ENCODE measurements at regions not wholly inside any gene's neighbourhood (a gene's known extent, or its start where the extent isn't known, plus 50 kb on each side); places are given as distances from the start of the nearest gene placed in this dataset.

- peaks cover 4% of the 10 kb centered on the region for H3K36me3 Mint-ChIP-seq (ENCODE audit: low read depth, unreplicated experiment)
- H3K27ac Mint-ChIP-seq (ENCODE audit: unreplicated experiment): no peak overlapping the region
- no peak for DNase-seq (ENCODE audit: low spot score)
- TF ChIP-seq CTCF (IDR thresholded peaks at IDR 0.05; ENCODE audit: unreplicated experiment): no peak
- no peak overlapping the region for H3K4me3 Mint-ChIP-seq (ENCODE audit: unreplicated experiment)
- peaks cover 14% of the 10 kb centered on the region for H3K27me3 Mint-ChIP-seq (ENCODE audit: unreplicated experiment)
- peaks cover 6% of the 10 kb centered on the region for H3K4me1 Mint-ChIP-seq (ENCODE audit: unreplicated experiment)
- no peaks in the 10 kb centered on the region for H3K9me3 Mint-ChIP-seq (ENCODE audit: unreplicated experiment)
Observed at GRCh38 chr2:239734436-239735005, 290.6 kb downstream of the NDUFA10 start.

- peaks cover 6% of the 10 kb centered on the region for H3K4me1 Mint-ChIP-seq (ENCODE audit: unreplicated experiment)
- H3K4me3 Mint-ChIP-seq (ENCODE audit: unreplicated experiment): no peak overlapping the region
Observed at GRCh38 chr2:239732666-239733010, 292.5 kb downstream of the NDUFA10 start.

DNA sequence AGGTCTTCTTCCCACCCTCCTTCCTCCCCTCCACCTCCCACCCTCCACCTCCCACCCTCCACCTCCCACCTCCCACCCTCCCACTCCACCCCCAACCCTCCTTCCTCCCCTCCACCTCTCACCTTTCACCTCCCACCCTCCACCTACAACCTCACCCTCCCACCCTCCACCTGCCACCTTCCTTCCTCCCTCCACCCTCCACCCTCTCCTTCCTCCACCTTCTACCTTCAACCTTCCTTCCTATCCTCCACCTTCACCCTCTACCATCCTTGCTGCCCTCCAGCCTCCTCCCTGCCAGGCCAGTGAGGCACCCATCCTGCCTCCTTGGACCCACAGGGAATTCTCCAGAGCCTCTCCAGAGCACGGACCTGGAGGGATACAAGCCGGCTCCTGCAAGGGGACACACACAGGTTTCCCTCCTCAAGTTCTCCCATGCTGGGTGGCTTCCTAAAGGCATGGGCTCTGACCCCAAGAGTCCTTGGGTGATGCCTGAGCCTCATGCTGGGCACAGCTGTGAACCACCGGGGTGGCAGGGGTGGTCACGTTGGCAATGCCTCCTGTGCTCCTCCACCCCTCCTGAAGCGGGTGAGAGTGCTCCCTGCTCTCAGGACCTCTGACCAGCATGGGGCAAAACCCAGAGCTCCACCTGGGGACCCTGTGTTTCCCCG lies 293.0 kb downstream of the NDUFA10 start:
- no peak for TF ChIP-seq CTCF (IDR thresholded peaks at IDR 0.05; ENCODE audit: unreplicated experiment)
- H3K9me3 Mint-ChIP-seq (ENCODE audit: unreplicated experiment): no peaks in the 10 kb centered on the region
- H3K36me3 Mint-ChIP-seq (ENCODE audit: low read depth, unreplicated experiment): peaks cover 4% of the 10 kb centered on the region
- H3K27me3 Mint-ChIP-seq (ENCODE audit: unreplicated experiment): peaks cover 14% of the 10 kb centered on the region
- no peak for DNase-seq (ENCODE audit: low spot score)
- peaks cover 6% of the 10 kb centered on the region for H3K4me1 Mint-ChIP-seq (ENCODE audit: unreplicated experiment)
- H3K27ac Mint-ChIP-seq (ENCODE audit: unreplicated experiment): no peak overlapping the region
- H3K4me3 Mint-ChIP-seq (ENCODE audit: unreplicated experiment): no peak overlapping the region

More at GRCh38 chr2:239732666-239733010, 292.5 kb downstream of the NDUFA10 start:
- Mint-ChIP-seq H3K27me3 (ENCODE audit: unreplicated experiment) (peaks cover 14% of the 10 kb centered on the region), H3K36me3 (ENCODE audit: low read depth, unreplicated experiment) (peaks cover 4% of the 10 kb centered on the region), H3K9me3 (ENCODE audit: unreplicated experiment) (no peaks in the 10 kb centered on the region), H3K27ac (ENCODE audit: unreplicated experiment) (no peak overlapping the region)
- DNase-seq (ENCODE audit: low spot score): no peak
- TF ChIP-seq CTCF (IDR thresholded peaks at IDR 0.05; ENCODE audit: unreplicated experiment): no peak

- Mint-ChIP-seq H3K36me3 (ENCODE audit: low read depth, unreplicated experiment) (peaks cover 4% of the 10 kb centered on the region), H3K4me1 (ENCODE audit: unreplicated experiment) (peaks cover 6% of the 10 kb centered on the region), H3K9me3 (ENCODE audit: unreplicated experiment) (no peaks in the 10 kb centered on the region)
Observed at GRCh38 chr2:239731422-239731821, 293.7 kb downstream of the NDUFA10 start.

More at GRCh38 chr2:239731422-239731821, 293.7 kb downstream of the NDUFA10 start:
- DNase-seq (ENCODE audit: low spot score): no peak
- no peak overlapping the region for H3K27ac Mint-ChIP-seq (ENCODE audit: unreplicated experiment)
- H3K27me3 Mint-ChIP-seq (ENCODE audit: unreplicated experiment): peaks cover 14% of the 10 kb centered on the region
- no peak for TF ChIP-seq CTCF (IDR thresholded peaks at IDR 0.05; ENCODE audit: unreplicated experiment)
- no peak overlapping the region for H3K4me3 Mint-ChIP-seq (ENCODE audit: unreplicated experiment)

Data from endothelial cell (in vitro differentiated cells).